Osteocyte (in vitro differentiated cells): ENCODE measurements at regions not wholly inside any gene's neighbourhood (a gene's known extent, or its start where the extent isn't known, plus 50 kb on each side); places are given as distances from the start of the nearest gene placed in this dataset.

Source experiments
- DNase-seq: peaks from one replicate; pipeline ENCODE4 v3.0.0; 2021; ENCODE audit warnings: mixed read lengths; ENCODE audit not compliant: unreplicated experiment; ENCODE audit errors: extremely low spot score
- H3K27ac Mint-ChIP-seq: one replicate; pipeline ENCODE4 v1.8.0; 2021; ENCODE audit warnings: mild to moderate bottlenecking, mixed read lengths; ENCODE audit not compliant: unreplicated experiment
- H3K27me3 Mint-ChIP-seq: one replicate; pipeline ENCODE4 v1.8.0; 2021; ENCODE audit warnings: mixed read lengths; ENCODE audit not compliant: unreplicated experiment
- H3K36me3 Mint-ChIP-seq: one replicate; pipeline ENCODE4 v1.8.0; 2021; ENCODE audit warnings: mixed read lengths; ENCODE audit not compliant: unreplicated experiment
- H3K4me1 Mint-ChIP-seq: one replicate; pipeline ENCODE4 v1.8.0; 2021; ENCODE audit warnings: mixed read lengths; ENCODE audit not compliant: unreplicated experiment
- H3K4me3 Mint-ChIP-seq: one replicate; pipeline ENCODE4 v1.8.0; 2021; ENCODE audit warnings: mild to moderate bottlenecking, moderate library complexity, mixed read lengths; ENCODE audit not compliant: unreplicated experiment
- H3K9me3 Mint-ChIP-seq: one replicate; pipeline ENCODE4 v1.8.0; 2021; ENCODE audit warnings: mixed read lengths; ENCODE audit not compliant: unreplicated experiment
- TF ChIP-seq, protein P1 (sequence below): fragments of 200-600 bp; sonication (generic); IDR thresholded peaks from 2 replicates; pipeline ENCODE4 v1.5.0; 2021; ENCODE audit warnings: antibody characterized with exemption, mild to moderate bottlenecking, moderate library complexity

DNA sequence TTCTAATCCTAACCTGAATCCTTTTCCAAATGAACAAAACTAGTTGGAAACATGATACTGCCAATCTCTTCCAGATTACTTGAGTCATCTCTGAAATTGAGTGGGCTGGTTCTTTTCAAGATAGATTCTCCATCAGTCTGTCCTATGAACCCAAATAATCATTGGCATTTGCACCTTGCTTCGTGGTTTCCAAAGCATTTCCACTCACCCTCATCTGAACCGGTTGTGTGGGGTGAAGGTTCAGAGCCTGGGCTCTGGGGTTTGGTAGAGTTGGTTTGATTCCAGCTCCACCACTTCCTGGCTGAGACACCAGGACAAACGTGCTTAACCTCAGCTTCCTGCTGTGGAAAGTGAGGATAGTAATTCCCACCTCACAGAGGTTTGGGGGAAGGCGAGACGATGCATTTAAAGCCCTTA is 206.4 kb upstream of the E2F8 start:
- H3K27ac Mint-ChIP-seq = no peak overlapping the region
- no peaks in the 10 kb centered on the region for H3K36me3 Mint-ChIP-seq
- TF ChIP-seq, protein P1, sequence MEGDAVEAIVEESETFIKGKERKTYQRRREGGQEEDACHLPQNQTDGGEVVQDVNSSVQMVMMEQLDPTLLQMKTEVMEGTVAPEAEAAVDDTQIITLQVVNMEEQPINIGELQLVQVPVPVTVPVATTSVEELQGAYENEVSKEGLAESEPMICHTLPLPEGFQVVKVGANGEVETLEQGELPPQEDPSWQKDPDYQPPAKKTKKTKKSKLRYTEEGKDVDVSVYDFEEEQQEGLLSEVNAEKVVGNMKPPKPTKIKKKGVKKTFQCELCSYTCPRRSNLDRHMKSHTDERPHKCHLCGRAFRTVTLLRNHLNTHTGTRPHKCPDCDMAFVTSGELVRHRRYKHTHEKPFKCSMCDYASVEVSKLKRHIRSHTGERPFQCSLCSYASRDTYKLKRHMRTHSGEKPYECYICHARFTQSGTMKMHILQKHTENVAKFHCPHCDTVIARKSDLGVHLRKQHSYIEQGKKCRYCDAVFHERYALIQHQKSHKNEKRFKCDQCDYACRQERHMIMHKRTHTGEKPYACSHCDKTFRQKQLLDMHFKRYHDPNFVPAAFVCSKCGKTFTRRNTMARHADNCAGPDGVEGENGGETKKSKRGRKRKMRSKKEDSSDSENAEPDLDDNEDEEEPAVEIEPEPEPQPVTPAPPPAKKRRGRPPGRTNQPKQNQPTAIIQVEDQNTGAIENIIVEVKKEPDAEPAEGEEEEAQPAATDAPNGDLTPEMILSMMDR = no peak
- H3K9me3 Mint-ChIP-seq = no peaks in the 10 kb centered on the region
- peaks cover 6% of the 10 kb centered on the region for H3K4me1 Mint-ChIP-seq
- no peak for DNase-seq
- H3K27me3 Mint-ChIP-seq = peaks cover 16% of the 10 kb centered on the region
- no peak overlapping the region for H3K4me3 Mint-ChIP-seq

- Mint-ChIP-seq H3K36me3 (no peaks in the 10 kb centered on the region), H3K9me3 (no peaks in the 10 kb centered on the region), H3K4me1 (peaks cover 11% of the 10 kb centered on the region)
Measured at GRCh38 chr11:19445771-19446170, 205.0 kb upstream of the E2F8 start.

DNA sequence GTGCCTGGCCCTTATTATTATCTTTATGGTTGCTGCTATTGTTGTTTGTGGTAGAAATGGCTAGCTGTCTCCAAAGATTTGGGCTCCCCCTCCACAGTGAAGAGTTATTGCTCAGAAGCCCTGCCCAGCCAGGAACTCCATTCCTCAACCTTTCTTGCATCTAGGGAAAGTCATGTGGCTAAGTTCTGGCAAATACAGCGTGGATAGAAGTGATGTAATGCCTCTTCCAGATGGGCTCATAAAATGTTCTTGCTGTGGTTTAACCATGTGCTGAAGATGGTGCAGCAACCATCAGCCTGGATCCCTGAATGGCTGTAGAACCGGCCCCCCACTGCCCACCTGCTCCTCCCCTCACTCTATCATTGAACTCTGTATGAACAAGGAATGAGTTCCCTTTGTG is 203.5 kb upstream of the E2F8 start:
- Mint-ChIP-seq H3K4me1 (peaks cover 11% of the 10 kb centered on the region), H3K9me3 (no peaks in the 10 kb centered on the region)
- DNase-seq = no peak

More at GRCh38 chr11:19445771-19446170, 205.0 kb upstream of the E2F8 start:
- TF ChIP-seq, protein P1 = no peak
- H3K4me3 Mint-ChIP-seq = no peak overlapping the region
- H3K27me3 Mint-ChIP-seq = peaks cover 6% of the 10 kb centered on the region
- no peak overlapping the region for H3K27ac Mint-ChIP-seq
- no peak for DNase-seq

DNA sequence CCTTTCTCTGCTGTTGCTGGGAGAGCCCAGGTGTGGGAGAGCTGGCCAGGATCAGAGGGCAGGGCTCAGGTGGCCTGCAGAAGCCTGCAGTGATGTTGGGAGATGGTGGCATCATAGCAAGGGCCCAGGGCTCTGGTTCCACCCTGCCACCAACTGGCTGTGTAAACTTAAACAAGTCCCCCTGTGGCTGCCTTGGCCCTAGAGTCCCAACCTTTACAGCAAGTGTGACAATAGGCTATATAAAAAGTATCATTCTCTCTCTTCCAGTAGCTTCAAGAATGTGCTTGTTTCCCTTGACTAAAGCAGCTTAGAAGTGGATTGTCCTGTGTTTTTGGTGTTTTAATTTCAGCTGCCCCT is 201.8 kb upstream of the E2F8 start:
- Mint-ChIP-seq H3K4me1 (peaks cover 16% of the 10 kb centered on the region), H3K27me3 (no peaks in the 10 kb centered on the region), H3K9me3 (no peaks in the 10 kb centered on the region), H3K27ac (no peak overlapping the region), H3K4me3 (no peak overlapping the region), H3K36me3 (no peaks in the 10 kb centered on the region)
- TF ChIP-seq, protein P1 = no peak
- no peak for DNase-seq

More for the DNA sequence above, 203.5 kb upstream of the E2F8 start:
- no peak overlapping the region for H3K4me3 Mint-ChIP-seq
- TF ChIP-seq, protein P1 = no peak
- no peaks in the 10 kb centered on the region for H3K27me3 Mint-ChIP-seq
- no peaks in the 10 kb centered on the region for H3K36me3 Mint-ChIP-seq
- no peak overlapping the region for H3K27ac Mint-ChIP-seq

GRCh38 chr11:19441752-19442553 is 201.2 kb upstream of the E2F8 start:
- peaks cover 19% of the 10 kb centered on the region for H3K4me1 Mint-ChIP-seq
- H3K4me3 Mint-ChIP-seq = no peak overlapping the region
- TF ChIP-seq, protein P1 = no peak
- peak overlapping the region; percentile 6 for H3K27ac Mint-ChIP-seq
- no peak for DNase-seq
- H3K27me3 Mint-ChIP-seq = no peaks in the 10 kb centered on the region
- H3K9me3 Mint-ChIP-seq = no peaks in the 10 kb centered on the region
- no peaks in the 10 kb centered on the region for H3K36me3 Mint-ChIP-seq
